HG02588 (cell line): ENCODE measurements at regions not wholly inside any gene's neighbourhood (a gene's known extent, or its start where the extent isn't known, plus 50 kb on each side); places are given as distances from the start of the nearest gene placed in this dataset.
"Not testable (repeated sequence)": the region's sequence is repeated elsewhere in the genome, so short reads cannot be mapped to it uniquely, and the experiment has no call there.

Source experiments
- ATAC-seq: cut with Tn5 transposase; IDR thresholded peaks from one replicate; pipeline ENCODE4 v1.9.1; 2021; ENCODE audit warnings: mild to moderate bottlenecking, moderate library complexity; ENCODE audit not compliant: unreplicated experiment

GRCh38 chr2:175832866-175833265 lies 169.2 kb downstream of the LNPK start:
- ATAC-seq: no peak

GRCh38 chr2:175829741-175830140 lies 172.3 kb downstream of the LNPK start:
- ATAC-seq: no peak

GRCh38 chr2:175827856-175828255 lies 174.2 kb downstream of the LNPK start:
- ATAC-seq: no peak

- ATAC-seq: no peak
Observed at GRCh38 chr2:175824243-175824642, 177.8 kb downstream of the LNPK start.

- ATAC-seq: no peak
Observed at GRCh38 chr2:175823707-175824073, 178.4 kb downstream of the LNPK start.

- no peak for ATAC-seq
Observed at GRCh38 chr2:175823002-175823706, 178.9 kb downstream of the LNPK start.

GRCh38 chr2:175817221-175817620 lies 184.8 kb downstream of the LNPK start:
- ATAC-seq: no peak

- no peak for ATAC-seq
Observed at GRCh38 chr2:175815537-175815936, 186.5 kb downstream of the LNPK start.

GRCh38 chr2:175811971-175812370 lies 190.1 kb downstream of the LNPK start:
- no peak for ATAC-seq

GRCh38 chr2:175808858-175809257 lies 193.2 kb downstream of the LNPK start:
- ATAC-seq: no peak

GRCh38 chr2:175808078-175808477 lies 194.0 kb downstream of the LNPK start:
- ATAC-seq: no peak

- ATAC-seq: no peak
Observed at GRCh38 chr2:175807031-175807873, 194.8 kb downstream of the LNPK start.

GRCh38 chr2:175806570-175806969 lies 195.5 kb downstream of the LNPK start:
- ATAC-seq: no peak

- ATAC-seq: no peak
Observed at GRCh38 chr2:175806125-175806490, 196.0 kb downstream of the LNPK start.

GRCh38 chr2:175805442-175806124 lies 196.5 kb downstream of the LNPK start:
- no peak for ATAC-seq

- ATAC-seq: no peak
Observed at GRCh38 chr2:175804122-175804521, 197.9 kb downstream of the LNPK start.

GRCh38 chr2:175796422-175796821 lies 205.6 kb downstream of the LNPK start:
- ATAC-seq: not testable (repeated sequence)

- ATAC-seq: no peak
Observed at GRCh38 chr2:175793648-175794047, 208.4 kb downstream of the LNPK start.

GRCh38 chr2:175792881-175793280 lies 209.2 kb downstream of the LNPK start:
- ATAC-seq: no peak

GRCh38 chr2:175792199-175792598 lies 209.9 kb downstream of the LNPK start:
- no peak for ATAC-seq

- ATAC-seq: no peak
Observed at GRCh38 chr2:175786471-175787124, 215.5 kb downstream of the LNPK start.
